HG03025 (cell line): ENCODE measurements at regions not wholly inside any gene's neighbourhood (a gene's known extent, or its start where the extent isn't known, plus 50 kb on each side); places are given as distances from the start of the nearest gene placed in this dataset.

Experiments
- ATAC-seq: cut with Tn5 transposase; IDR thresholded peaks from one replicate; pipeline ENCODE4 v1.9.1; 2021; ENCODE audit warnings: mild to moderate bottlenecking, moderate library complexity; ENCODE audit not compliant: unreplicated experiment, low FRiP score

- no peak for ATAC-seq
Measured at GRCh38 chr1:59156051-59156450, 140.8 kb upstream of the FGGY start.

DNA sequence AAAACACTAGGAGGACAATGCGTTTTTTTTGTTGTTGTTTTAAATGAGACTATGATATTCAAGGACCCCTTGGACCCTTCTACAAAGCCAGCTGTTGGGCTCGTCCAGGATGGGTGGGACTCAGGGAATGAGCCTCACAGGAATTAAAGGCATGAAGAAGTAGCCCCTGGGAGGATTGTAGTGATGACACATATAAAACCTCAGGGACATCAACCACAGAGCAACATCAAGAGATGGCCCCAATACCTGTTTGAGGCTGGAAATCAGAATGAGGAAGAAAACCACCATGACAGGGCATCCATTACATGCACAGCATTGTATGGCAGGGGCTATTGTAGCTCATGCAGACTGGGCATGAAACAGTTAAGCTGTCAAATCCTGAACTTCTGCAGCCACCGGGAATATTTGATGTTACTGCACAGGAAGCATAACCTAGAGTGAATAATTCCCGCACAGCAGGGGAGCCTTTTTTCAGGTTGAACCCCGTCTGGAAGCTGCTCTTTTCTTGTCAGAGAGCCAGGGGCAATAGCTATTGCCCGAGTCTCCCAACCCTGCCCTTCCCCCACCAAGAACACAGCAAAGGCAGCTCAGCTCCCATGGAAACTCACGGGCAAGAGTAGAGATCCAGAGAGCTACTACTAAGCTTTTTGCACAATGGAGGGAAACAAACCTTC, 140.2 kb upstream of the FGGY start:
- no peak for ATAC-seq

DNA sequence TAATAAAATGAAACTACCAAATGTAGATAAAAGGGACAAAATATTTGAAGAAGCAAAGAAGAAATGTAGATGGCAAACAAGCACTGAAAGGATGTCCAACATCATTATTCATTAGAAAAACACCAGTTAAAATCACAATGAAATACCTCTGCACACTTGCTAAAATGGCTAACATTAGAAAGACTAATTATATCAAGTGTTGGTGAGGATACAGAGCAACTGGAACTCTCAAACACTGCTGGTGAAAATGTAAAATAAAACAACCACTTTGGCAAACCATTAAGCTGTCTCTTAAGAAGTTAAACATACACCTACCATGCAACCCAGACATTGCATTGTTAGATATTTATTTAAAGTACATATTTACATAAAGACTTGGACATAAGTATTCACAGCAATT, 138.6 kb upstream of the FGGY start:
- no peak for ATAC-seq

- no peak for ATAC-seq
Measured at GRCh38 chr1:59159557-59160203, 137.2 kb upstream of the FGGY start.

GRCh38 chr1:59161136-59161535, 135.8 kb upstream of the FGGY start:
- ATAC-seq: no peak

DNA sequence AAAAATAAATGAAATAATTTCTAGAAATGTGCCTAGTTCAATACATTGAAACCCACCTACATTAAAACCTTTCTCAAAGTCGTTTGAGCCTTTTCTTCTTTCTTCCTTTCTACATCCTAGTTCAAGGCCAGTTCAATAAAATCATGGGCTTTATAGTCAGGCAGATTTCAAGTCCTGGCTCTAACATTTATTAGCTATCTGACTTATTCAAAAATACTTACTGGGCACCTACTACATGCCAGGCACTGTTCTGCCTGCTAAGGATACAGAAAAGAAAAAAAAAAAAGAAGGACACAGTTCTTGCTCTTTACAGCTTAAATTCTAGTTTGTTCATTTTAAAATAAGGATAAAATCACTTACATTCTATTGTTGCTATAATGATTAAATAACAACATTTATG, 134.2 kb upstream of the FGGY start:
- no peak for ATAC-seq

GRCh38 chr1:59163268-59164092, 133.4 kb upstream of the FGGY start:
- no peak for ATAC-seq

GRCh38 chr1:59164371-59164770, 132.5 kb upstream of the FGGY start:
- ATAC-seq: no peak

DNA sequence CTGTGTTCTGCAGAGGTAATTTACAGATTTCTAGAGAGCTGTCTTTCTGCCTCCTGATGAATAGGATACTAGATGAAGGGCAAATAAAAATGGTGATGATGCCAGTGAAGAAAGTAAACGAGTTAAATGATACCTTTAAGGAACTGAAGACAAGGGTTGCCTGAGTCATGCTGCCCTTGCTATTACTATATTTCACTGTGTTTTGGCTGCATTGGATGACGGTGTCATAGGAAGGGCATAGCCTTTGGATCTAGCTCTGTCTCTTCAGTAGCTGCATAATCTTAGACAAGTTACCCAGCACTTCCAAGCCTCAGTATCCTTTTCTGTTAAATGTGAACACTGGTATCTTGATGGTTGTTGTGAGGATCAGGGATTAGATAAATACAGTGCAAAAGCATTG, 131.5 kb upstream of the FGGY start:
- ATAC-seq: no peak

DNA sequence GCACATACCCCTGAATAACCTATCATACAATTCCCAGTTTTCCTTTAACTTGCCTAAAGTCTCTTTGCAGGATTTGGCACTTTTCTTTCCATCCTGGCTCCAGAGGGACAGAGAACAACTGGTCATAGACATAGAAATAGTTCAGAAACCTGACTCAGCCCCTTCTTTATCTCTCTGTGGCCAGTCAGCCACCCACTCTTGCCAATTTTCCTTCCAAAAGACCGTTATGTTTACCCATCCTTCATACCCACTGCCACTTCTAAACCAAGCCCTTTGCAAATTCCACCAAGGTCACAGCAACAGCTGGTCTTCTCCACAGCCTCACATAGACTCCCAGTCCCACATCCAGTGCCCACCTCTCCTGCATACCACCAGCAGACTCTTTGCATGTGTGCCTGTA, 127.2 kb upstream of the FGGY start:
- ATAC-seq: no peak

DNA sequence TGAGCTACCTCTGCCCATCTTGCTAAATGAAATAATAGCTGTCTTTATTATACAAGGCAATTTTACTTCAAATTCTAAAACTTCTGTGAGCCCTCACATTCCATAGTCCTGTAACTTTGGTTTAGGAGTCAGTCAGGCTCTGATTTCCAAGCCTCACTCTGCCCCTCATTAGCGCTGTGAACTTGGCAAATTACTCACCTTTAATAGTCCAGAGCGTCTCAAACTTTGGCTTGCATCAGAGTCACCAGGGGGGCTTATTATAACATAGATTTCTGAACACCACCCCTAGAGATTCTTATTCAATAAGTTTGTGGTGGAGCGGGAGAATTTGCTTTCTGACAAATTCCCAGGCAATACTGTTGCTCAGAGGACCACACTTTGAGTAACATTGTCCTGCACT, 126.2 kb upstream of the FGGY start:
- no peak for ATAC-seq

DNA sequence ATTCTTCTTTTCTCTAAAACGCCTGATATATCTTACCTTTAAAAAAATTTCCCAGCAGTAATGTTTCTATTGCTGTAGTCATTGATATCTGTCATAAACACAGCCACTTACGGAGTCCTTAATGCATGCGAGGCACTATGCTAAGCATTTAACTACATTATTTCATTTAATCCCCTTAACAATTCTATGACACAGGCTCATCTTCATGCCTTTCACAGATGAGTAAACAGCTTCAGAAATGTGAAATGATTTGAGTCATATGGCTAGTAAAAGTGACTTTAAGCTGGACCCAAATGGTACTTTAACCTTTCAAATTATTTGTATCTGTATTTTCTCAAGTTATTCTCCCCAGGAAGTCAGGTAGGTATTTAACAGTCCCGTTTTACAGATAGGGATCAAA, 125.1 kb upstream of the FGGY start:
- ATAC-seq: no peak

DNA sequence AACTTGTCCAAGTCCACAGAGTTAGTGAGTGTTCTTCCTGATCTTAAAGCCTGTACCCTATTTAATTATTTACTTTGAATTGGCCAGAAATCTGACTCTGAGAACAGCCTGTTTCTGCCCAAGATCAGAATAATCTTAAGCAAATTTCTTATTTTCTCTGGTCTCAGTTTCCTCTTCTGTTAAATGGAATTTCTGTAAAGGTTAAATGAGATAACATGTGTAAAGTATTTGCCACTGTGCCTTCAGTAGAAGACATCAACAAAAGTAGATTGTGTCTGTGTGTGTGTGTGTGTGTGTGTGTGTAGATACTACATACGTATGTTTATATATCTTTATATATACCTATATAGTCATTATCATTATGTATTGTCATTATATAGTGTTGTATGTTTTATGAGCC, 124.2 kb upstream of the FGGY start:
- no peak for ATAC-seq

DNA sequence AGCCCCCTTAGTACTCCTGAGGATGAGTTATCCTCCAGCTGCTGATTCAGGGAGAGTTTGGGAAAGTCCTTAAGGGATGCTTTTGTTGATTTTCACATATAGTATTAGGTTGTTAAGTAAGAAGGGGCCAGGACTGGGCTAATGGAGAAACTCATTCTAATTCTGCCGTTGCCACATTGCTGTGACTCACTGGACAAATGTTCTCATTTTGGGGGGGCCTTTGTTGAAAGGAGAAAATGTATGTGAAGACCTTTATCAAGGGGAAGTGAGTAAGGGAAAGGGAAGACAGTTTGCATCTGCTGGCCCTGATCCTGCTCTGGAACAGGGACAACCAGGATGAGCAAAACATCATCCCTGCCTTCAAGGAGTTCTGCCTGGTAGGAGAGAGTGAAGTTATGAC, 123.2 kb upstream of the FGGY start:
- ATAC-seq: no peak

GRCh38 chr1:59176471-59176870, 120.4 kb upstream of the FGGY start:
- no peak for ATAC-seq

GRCh38 chr1:59177756-59178155, 119.1 kb upstream of the FGGY start:
- no peak for ATAC-seq

DNA sequence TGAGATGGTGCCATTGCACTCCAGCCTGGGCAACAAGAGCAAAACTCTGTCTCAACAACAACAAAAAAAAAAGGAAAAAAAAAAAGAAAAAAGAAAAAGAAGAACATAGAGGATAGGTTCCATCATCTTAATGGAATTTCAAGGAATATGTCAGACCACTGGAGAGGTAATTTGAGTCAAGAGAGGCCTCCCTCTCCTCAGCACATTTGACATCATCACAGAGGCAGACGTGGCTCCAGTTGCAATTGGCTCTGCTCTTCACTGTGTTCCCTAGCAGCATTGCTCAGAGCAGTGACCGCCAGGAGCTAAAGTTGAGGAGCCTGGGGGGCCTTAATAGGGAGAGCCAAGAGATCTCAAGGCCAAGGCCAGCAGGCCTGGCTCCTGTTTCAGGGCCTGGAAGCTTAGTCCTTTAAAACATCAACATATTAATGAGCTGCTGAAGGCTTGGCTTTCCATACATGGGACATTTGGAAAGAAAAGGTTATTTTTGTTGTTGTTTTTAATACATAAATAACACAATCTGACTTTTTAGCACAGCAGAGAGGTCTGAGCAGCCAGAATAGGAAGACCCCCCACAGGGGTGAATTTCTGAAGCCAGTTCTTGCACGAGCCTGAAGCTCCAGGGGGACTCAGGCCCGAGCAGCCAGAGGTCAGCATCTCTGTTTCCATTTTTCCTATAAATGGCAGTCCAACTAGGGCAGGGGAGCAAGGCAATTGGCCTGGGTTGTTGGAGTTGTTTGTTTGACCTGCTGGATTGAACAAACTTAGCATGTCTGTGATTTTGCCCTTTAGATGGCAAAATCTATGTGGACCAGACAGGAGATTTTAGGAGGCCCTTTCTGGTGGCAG, 118.3 kb upstream of the FGGY start:
- no peak for ATAC-seq

DNA sequence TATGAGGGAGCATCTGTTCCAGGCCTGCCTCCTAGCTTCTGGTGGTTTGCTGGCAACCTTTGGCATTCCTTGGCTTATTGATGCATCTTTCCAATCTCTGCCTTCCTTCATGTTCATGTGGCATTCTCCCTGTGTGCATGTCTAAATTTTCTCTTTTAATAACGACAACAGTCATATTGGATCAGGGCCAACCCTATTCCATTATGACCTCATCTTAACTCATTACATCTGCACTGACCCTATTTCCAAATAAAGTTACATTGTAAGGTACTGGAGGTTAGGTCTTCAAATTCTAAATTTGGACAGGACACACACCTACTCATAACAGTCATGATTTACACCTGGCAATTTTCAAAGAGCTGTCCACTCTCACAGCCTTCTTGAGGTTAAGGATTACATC, 117.2 kb upstream of the FGGY start:
- ATAC-seq: no peak

DNA sequence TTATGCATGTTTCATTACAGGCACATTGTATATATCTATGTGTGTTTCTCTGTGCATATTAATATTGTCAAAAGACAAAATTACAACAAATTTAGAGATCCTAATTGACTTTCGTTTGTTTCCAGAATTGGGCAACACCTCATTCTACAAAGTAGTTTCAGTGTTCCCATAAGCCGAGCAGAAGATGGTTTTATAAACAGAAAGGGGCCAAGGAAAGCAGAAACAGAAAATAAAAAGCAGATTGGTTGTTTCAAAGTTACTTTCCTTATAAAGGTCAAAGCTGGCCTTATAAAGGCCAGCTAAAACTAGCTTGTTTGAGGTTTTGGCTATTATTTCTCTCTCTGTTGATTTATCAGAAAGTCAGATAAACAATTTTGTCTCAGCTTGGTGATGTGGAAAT, 116.2 kb upstream of the FGGY start:
- ATAC-seq: no peak

DNA sequence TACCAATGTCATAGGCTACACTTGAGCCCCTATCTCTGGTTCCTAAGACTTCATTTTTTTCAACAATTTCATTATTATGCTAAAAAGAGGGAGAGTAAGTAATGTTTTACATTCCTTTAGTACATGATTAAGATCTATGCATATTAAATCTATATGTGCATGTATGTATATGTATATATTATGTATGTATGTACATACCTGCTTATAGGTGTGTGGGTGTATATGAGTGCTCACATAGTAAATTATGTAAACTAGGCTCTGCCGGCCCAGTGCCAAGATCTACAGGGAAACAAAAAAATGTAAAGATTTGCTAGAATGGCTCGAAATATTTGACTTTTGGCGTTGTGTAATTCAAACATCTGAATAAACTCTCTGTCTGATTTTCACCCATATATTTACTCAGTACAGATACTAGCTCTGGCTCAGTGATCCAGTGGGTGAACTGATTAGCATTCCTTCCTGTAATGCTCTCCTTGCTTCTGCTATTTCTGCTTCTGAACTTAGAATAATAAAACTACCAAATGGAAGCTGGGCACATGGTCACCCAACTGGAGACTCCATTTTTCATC, 113.1 kb upstream of the FGGY start:
- no peak for ATAC-seq
